Suppressor macrophage (primary cell): ENCODE measurements at regions not wholly inside any gene's neighbourhood (a gene's known extent, or its start where the extent isn't known, plus 50 kb on each side); places are given as distances from the start of the nearest gene placed in this dataset.
"Not testable (repeated sequence)": the region's sequence is repeated elsewhere in the genome, so short reads cannot be mapped to it uniquely, and the experiment has no call there.

Experiments
- DNase-seq, 4 experiments: peaks; one replicate each; pipeline ENCODE4 v3.0.0-alpha.2; 2020 to 2022

DNA sequence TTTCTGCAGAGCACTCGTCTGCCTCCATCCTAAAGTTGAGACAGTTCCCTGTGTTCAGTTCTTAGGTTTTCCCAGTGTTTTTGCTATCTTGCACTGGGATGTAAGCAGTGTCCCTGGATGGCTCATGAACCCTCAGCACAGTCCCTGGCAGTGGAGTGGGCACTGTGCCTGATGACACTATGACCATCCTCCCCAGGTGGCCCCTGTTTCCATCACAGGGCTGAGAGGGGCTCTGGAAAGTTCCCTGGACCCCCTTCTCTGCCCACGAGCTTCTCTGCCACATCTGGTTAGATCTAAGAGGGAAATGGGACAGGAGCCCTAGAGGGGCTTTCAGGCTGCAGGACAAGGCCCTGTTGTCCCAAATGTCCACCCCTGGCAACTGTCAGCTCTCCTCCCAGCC lies 249.8 kb upstream of the SFSWAP start:
- no peak for DNase-seq

DNA sequence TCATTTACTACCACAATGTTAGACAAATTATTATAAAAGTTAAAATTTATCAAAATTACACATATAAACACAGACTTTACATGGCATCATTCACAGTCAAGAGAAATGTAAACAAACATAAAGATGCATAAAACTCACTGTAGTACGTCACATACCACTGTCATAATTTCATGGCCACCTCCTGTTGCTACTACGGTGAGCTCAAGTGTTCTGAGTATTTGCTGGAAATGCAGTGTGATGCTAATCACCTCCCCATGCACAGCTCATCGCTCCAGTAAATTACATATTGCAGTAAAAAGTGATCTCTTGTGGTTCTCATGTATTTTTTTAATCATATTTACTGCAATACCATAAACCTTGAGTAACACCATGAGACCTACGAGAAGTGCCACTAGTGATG lies 247.7 kb upstream of the SFSWAP start:
- no peak for DNase-seq

DNA sequence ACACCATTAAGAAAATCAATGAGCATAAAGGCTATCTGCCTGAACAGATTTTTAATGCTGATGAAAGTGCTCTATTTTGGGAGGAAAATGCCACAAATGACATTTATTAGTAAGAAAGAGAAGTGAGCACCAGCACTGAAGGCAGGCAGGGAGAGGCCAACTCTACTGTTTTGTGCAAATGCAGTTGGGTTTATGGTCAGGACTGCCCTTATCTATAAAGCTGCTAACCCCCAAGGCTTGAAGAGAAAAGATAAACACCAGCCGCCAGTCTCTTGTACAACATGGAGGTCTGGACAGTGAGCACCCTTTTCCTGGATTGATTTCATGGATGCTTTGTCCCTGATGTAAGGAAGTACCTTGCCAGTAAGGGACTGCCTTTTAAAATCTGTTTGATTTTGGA lies 246.8 kb upstream of the SFSWAP start:
- no peak for DNase-seq

DNA sequence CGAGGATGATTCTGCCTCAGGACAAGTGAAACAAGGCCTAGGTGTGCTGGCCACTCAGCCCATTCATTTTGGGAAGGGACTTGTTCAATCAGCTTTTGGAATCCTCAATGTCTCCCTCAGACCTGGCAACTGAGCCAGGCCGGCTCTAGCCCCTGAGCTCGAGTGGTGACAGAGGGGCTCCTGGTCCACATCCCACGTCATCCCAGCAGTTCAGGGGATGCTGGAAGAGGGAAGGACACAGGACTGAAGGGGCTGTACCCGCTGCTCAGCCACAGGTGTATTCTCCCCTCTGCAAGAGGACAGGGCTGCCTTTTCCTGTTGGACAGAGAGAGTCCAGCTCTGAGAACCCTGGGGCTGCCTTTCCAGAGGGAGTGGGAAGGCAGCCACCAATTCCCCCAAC lies 244.6 kb upstream of the SFSWAP start:
- DNase-seq = no peak

DNA sequence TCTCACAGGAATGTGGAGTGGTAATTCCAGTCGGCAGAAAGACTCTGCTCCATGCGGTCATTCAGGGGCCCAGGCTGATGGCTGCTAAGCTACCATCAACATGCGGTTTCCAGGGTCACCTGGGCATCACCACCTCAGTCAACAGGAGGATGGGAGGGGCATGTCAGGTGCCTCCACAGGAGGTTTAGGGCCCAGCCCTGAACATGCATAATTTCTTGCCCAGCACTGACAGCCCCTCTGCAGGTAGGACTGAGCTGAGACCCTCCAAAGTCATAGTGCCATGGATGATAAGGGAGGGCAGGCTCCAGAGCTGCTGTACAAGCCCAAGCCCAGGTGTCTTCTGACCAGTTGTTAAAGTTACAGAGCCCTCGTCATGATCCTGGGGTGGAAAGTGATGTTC lies 244.0 kb upstream of the SFSWAP start:
- DNase-seq = no peak

DNA sequence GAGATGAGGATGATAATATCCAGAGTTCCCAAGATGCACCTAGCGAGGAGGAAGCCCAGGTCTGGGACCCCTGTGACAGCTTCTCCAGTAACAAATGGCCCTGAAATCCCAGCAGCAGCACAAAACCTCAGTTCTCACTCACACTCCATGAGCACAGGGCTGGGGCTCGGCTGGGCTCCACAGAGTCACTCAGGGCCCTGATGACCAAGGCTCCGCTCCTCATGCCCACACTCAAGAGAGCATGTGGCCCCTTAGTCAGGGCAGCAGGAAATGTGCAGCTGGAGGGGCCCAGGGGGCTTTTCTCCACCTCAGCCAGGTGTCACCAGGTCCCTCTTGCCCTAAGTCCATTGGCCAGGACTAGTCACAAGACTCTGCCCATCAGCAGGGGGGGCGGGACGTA lies 242.7 kb upstream of the SFSWAP start:
- DNase-seq = no peak

DNA sequence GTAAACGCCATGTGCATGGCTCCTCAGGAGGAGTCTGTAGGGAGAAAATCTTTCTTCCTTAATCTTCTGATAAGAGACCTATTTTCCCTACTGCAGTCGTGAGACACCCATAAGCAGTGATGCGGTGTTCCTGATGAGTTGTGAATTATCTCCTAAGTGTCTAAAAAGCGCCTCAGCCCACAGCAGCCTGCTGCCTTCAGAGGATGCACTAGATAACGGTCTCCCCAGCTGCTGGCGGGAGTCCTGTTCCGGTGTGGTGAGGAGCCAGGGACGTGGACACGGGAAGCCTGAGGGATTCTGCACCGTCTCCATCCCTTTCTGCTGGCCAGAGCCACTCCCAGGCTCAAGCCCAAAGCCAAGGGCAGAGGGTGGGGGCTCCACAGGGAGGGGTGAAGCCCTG lies 240.9 kb upstream of the SFSWAP start:
- not testable (repeated sequence) for DNase-seq

DNA sequence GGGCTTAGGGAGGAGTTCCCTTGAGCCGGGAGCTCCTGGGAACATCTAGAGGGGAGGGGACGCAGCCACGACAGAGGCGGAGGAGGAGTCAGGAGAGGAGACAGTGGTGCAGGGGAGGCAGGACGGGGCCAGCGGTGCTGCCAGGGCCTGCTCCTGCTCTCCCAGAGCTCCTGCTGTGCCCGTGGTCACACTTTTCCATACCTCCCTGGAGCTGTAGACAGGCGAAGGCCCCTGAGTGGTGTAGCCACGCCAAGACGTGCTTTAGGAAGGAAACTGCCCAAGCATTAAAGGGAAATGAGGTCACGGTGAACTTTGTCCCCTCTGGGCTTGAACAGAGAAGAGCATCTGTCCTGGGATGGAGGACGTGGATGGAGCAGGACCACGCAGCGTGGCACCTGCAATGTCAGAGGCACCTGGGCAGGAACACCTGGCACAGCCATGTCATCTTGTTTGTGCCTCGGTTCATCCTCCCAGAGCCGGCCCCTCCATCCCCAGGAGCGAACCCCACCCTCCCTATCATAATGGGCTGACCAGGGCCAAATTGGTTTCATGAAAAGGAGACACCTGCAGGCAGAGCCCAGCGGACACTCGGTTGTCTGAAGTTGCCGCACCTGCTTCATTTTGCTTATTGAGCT lies 239.5 kb upstream of the SFSWAP start:
- no peak for DNase-seq

DNA sequence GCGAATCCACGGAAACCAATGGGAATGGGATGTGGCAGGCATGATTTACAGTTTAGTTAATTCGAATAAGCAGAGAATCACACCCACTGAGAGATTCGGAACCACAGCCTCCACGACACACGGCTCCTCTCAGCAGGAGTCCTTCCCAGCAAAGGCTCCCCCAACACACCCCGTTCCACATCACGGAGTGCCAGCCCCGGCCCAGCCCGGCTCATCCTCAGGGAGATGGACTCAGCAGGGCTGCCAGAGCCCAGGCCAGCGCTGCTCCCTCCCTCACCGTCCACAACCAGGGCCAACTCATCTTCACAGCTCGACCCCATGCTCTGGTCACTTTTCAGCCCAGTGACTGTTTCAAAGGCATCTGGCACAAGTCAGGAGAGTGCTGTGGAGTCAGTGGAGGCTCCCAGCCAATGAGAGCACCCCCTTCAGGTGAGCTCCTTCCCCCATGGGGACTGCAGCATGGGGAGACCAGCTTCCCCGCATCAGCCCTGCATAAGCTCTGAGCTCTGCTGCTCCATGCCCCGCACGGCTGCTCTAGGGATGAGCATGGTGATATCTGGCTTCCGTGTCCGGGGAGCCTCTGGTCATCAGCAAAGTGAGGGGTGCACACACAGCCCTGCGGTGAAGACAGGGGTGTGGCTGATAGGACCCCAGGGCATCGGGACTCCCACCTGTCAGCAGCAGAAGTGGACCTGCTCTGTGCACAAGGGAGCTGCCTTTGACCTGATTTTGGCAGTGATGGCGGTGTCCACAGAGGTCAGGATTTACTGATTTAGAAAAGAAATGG lies 238.8 kb upstream of the SFSWAP start:
- DNase-seq = no peak

DNA sequence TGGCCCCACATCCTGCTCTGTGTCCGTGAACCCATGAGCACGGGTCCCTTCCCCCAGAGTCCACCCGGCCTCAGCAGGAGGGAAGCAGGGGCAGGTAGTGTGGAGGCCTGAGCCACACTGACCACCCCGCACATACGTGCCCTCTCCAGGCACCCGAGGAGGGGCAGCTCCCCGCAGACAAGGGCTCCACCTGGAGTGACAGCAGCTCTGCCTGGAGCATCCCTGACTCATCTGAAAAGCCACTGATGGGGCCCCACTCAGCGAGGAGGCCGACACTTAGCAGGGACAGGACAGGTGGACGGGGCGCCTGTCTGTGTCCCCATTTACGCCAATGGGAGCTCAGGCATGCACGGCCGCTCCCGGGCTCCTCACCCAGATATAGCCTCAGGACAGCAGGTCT lies 237.6 kb upstream of the SFSWAP start:
- no peak for DNase-seq

DNA sequence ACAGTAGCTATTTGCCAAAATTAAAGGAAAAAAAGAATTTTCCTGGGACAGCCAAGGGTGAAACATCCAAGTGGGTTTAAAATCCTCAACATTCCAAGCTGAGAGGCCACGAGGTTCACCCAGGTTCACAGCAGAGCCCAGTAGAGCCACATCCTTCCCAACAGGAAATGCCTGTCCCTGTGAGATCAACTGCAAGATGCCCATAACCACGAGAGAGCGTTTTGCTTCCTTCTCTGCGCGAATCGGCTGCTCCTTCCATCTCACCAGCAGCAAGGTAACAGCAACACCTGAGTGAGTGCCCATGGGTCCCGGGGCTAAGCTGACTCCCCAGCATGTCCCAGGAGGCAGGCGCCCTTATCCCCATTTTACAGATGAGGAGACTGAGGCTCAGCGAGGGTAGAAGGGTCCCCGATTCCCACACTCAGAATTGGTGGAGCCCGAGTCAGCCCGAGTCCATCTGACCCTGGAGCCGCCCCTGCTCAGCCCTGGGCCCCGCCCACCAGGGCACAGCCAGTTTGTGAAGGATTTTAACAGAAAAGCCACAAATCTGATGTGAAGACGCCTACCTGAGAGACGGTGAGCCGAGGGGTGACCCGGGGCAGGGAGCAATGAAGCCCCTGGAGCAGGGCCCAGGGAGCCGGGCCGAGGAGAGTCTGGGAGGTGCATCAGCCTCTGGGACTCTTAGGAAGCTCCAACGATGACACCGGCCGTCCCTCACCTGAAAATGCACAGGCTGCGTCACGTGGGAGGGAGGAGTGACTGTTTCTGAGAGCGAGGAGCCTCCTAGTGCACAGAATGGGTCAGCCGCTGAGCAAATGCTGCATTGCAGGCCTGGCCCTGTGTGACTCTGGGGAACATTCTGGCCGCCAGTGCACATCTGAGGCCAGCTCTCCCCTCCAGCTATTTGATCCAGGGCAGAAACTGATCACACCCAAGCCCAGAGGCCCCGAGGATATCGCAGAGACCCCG lies 236.9 kb upstream of the SFSWAP start:
- no peak for DNase-seq

DNA sequence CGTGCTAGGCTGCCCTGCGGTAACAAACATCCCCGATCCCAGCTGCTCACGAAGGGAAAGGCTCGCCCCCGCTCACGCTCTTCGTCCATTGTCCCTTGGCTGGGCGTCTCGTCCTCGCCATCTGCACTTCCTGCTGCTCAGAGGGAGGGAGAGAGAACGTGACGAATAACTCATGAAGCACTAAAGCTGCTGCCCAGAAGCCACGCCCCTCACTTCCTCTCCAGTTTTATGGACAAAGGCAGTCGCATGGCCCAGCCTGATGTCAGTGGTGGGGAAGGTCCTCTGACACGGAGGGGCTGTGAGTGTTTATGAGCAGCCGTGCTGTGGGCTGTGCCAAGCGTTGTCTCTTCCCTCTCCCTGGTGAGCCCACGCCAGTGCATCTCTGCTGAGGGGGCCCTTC lies 235.9 kb upstream of the SFSWAP start:
- DNase-seq = not testable (repeated sequence)

DNA sequence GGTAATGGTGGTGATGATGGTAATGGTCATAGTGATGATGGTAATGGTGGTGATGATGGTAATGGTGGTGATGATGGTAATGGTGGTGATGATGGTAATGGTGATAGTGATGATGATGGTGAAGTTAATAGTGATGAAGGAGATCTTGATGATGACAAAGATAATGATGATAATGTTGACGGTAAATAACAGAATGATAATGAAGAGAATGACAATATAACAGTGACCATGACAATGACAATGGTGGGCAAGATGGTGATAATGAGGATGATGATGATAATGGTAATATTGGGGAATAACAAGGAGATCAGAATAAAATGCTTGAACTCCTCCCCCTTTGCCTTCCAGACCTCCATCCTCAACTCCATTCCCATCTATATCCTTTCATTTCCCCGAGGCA lies 233.3 kb upstream of the SFSWAP start:
- DNase-seq = no peak

DNA sequence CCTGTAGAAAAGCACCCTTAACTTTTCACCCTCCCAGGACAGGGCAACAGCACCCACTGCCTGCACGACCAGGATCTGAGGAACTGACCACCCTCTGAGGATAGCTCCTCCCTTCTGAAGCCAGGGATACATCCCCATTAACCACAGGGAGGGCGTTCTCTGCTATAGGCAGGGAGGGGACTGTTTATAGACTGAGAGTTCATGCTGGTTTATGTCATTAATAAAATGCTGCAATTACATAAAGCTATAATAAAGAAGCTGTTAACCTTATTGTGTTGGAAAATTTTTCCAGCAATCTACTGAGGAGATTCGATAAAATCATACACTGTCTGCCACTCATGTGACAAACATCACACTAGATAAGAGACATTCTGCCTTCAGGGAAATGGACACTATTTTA lies 232.4 kb upstream of the SFSWAP start:
- no peak for DNase-seq

DNA sequence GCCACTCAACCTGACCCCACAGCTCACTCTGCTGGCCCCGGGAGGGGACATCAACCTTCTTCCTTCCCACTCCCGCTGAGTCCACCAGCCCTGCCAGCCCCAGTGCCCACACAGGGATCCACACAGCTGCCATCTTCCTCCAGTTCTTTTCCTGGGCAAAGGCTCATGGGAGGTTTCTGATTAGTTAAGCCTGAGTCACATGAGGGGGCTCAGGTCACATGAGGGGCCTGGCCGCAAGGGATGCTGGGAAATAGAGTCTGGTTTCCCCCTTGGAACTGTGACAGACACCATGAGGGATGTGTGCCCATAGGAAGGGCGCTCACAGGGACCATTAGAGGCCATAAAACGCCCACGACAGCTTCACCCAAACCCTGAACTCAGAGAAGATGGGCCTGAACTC lies 228.7 kb upstream of the SFSWAP start:
- no peak for DNase-seq

DNA sequence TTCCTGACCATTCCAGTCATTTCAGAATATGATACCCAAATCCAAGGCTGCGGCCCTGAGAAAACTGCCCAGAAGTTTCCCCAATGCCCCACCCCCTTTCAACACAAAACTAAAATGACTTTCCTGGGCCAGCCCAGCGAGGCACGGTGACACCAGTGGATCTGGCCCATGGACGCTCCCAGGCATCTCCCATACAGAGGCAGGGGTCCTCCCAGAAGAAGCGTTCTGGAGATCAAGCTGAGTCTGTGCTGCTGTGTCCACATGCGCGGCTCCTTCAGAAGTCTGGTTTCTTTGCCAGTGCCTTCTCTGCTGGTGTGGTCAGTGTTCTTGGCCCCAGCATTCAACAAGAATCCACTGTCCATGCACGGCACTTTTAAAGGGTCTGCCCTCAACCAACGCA lies 228.2 kb upstream of the SFSWAP start:
- DNase-seq = no peak

DNA sequence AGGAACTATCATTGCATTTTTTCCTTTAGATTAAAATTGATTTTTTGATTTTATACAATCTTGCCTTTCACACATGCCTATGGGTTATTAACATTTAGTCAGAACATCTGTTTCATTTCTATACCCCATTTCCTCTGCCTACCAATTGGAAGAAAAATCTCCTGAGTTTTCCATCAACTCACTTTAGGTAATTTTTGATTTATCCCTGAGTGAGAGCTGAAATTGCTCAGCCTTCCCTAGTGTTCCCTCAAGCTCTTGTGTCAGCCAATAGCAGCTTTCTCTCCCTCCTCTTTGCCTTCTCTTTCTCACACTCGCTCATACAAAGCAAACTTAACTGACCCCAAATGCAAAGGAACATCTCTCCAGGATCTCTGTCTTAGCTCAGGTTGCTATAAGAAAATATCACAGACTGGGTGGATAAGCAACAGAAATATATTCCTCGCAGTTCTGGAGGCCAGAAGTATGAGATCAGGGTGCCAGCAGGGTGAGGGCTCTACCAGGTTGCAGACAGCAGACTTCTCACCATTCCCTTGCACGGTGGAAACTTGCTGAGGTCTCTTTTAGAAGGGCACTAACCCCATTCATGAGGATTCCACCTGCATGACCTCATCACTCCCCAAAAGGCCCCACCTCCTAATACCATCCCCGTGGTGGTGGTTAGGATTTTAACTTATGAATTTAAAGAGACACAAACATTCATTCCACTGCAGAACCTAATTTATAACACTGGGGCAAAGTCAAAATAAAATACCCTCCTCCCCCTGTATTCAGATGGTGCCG lies 224.2 kb upstream of the SFSWAP start:
- no peak for DNase-seq

DNA sequence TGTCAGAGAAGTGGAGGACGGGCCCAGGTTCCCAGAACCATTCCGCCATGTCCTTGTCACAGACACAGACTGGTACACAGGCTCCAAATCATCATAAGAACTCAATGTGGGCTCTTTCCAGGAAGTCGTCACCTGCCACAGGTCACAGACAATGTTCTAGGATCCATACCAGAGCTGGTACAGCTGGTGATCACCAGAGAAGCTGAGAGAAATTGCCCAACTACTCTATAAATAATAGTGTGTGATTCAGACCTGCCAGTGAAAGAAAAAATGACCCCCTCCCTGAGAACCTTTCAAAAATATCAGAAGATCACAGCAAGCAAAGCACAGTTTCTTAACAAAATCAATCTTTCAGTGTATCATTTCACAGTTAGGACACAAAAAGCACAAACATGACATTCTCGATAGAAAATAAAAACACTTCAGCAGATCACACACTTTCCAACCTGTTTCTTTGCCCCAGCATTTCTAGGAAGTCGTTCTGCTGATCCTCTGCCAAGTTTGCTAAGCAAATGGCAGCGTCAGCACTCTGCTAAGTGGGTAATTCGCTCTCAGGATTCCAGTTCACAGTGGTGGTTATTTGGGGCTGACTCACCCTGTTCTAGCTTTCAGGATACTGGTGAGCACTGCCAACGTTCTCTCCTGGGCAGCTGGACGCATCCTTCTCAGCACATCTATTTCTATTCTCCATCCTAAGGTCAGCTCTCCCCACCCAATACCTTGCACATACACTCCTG lies 223.3 kb upstream of the SFSWAP start:
- peak; percentile 61 to 79 (median 66) for DNase-seq

DNA sequence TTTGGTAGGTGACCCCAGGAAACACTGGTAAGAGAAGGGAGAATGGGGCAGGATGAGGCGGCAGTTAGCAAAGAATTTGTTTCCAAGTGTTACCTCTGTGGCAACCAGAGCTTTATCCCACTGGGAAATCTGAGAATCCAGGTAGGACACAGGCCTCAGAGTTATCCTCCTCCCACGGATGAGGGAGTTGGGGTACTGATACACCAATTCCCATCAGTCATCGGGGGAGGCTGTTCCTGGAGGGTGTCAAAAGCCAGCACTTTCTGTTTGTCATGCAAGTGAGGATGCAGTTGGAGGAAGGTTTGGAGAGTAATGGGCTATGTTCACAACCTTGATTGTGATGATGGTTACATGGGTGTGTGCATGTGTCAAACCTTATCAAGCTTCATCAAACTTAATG lies 221.2 kb upstream of the SFSWAP start:
- no peak for DNase-seq

DNA sequence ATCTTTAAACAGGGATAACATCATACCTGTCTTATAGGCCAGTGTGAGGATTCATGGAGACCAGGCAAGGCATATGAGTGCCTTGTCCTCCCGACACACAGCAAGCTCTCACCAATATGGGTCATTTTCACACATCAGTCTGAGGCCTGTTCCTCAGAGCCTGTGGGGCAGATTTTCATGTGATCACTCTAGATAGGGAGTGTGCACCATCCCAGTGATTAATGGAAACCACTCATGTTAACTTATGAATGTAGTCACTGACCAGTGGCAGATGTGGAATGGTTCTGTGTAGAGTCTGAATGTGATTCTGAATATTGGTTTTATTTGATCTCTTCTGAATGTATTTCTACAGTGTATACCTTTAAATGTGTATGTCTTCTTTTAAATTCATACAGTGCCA lies 219.7 kb upstream of the SFSWAP start:
- no peak for DNase-seq

DNA sequence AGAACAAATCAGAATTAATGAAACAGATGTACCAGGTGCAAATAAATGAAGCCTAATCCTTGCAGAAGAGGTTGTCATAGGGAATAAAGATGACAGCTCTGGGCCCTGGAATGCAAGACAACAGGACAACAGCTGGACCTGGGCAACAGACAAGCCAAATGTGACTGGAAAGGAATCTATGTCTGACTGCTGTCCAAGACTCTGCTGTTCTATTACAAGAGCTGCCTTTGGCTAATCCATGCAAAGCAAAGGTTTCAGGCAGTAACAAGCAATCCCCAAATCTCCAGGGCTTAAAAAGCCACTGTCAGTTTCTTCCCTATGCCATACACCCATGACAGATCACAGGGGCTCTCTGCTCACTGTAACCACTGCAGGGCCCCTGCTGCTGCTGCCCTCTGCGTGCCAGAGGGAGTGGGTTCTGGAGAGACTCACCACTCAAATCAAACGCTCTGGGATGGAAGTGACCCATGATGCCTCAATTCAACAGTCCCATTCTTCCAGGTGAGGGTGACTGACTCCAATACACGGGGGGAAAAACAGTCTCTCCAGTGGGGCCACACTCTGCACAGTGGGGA lies 218.9 kb upstream of the SFSWAP start:
- DNase-seq = no peak
